DMS153 treated with DMSO at 0.1 percent for 48 hours (cell line): ENCODE measurements at regions not wholly inside any gene's neighbourhood (a gene's known extent, or its start where the extent isn't known, plus 50 kb on each side); places are given as distances from the start of the nearest gene placed in this dataset.
A peak's percentile ranks its signal among the peaks of the same experiment; 100 is the strongest.

Experiments used
- DNase-seq: peaks from one replicate; lab custom pipeline; 2025; ENCODE audit not compliant: unreplicated experiment; lab: John Stamatoyannopoulos, UW

- no peak for DNase-seq
Observed at GRCh38 chr9:129507805-129508204, 113.1 kb downstream of the C9orf50 start.

- DNase-seq: no peak
Observed at GRCh38 chr9:129506892-129507291, 114.0 kb downstream of the C9orf50 start.

- no peak for DNase-seq
Observed at GRCh38 chr9:129506041-129506440, 114.9 kb downstream of the C9orf50 start.

- no peak for DNase-seq
Observed at GRCh38 chr9:129505270-129505902, 115.5 kb downstream of the C9orf50 start.

- DNase-seq: no peak
Observed at GRCh38 chr9:129504404-129504803, 116.5 kb downstream of the C9orf50 start.

- DNase-seq: no peak
Observed at GRCh38 chr9:129501771-129502319, 119.1 kb downstream of the C9orf50 start.

- no peak for DNase-seq
Observed at GRCh38 chr9:129500863-129501770, 119.8 kb downstream of the C9orf50 start.

GRCh38 chr9:129500161-129500862 is 120.6 kb downstream of the C9orf50 start:
- DNase-seq: no peak

GRCh38 chr9:129498451-129499384 is 122.2 kb downstream of the C9orf50 start:
- DNase-seq: no peak

- DNase-seq: no peak
Observed at GRCh38 chr9:129497813-129498450, 123.0 kb downstream of the C9orf50 start.

- DNase-seq: peak; percentile 76
Observed at GRCh38 chr9:129497005-129497812, 123.7 kb downstream of the C9orf50 start.

- DNase-seq: peak; percentile 76
Observed at GRCh38 chr9:129496473-129497004, 124.4 kb downstream of the C9orf50 start.

- peak; percentile 53 for DNase-seq
Observed at GRCh38 chr9:129495620-129496472, 125.1 kb downstream of the C9orf50 start.

GRCh38 chr9:129494113-129494789 is 126.7 kb downstream of the C9orf50 start:
- no peak for DNase-seq

- DNase-seq: no peak
Observed at GRCh38 chr9:129493706-129494047, 127.2 kb downstream of the C9orf50 start.

GRCh38 chr9:129493002-129493705 is 127.7 kb downstream of the C9orf50 start:
- DNase-seq: no peak

GRCh38 chr9:129491487-129491855 is 129.4 kb downstream of the C9orf50 start:
- DNase-seq: no peak
